ENCODE measurements at regions not wholly inside any gene's neighbourhood (a gene's known extent, or its start where the extent isn't known, plus 50 kb on each side); places are given as distances from the start of the nearest gene placed in this dataset.

DNA sequence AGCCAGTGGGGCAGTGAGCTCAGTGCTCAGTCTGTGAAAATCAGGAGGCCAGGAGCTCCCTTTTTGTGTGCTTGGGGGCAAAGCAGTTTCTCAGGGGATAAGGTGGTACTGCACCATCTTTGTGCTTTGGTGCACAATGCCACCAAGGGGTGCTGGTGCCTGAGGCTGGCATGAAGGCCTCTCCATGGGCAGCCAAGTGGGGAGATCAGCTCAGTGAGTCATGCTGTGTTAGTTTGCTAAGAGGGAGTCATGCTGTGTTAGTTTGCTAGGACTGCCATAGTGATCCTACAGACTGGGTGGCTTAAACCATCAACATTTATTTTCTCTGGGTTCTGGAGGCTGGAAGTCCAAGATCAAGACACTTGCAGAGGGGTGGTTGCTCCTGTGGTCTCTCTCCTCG is 428.1 kb downstream of the PRDM2 start:
- DNase-seq (ENCODE audit: low read depth, low spot score) (no peak), FAIRE-seq (no peak)
- Histone ChIP-seq H3K36me3 (ENCODE audit: control insufficient read depth in 2 of 2, extremely low read depth in 1 of 2, insufficient read depth in 2 of 2, low read length in 2 of 2) (no peaks in the 10 kb centered on the region), H3K27me3 (ENCODE audit: control insufficient read depth, extremely low read depth, insufficient read depth, low read length) (no peaks in the 10 kb centered on the region), H3K27ac (ENCODE audit: control insufficient read depth, insufficient read depth, low read length) (no peak overlapping the region), H3K9me3 (ENCODE audit: control insufficient read depth, low read depth, low read length) (no peaks in the 10 kb centered on the region), H3K4me3 (ENCODE audit: control insufficient read depth in 2 of 3, extremely low read depth in 1 of 3, insufficient read depth in 2 of 3, low read depth in 1 of 3, low read length in 3 of 3) (no peak overlapping the region), H3K9me1 (ENCODE audit: control insufficient read depth, extremely low read depth, insufficient read depth, low read length) (no peaks in the 10 kb centered on the region), H3K4me2 (ENCODE audit: control insufficient read depth, extremely low read depth, insufficient read depth, low read depth, low read length) (no peak overlapping the region), H3K4me1 (ENCODE audit: control insufficient read depth, extremely low read depth, insufficient read depth, low read length) (no peaks in the 10 kb centered on the region), H2AFZ (ENCODE audit: control insufficient read depth, low read length) (no peak overlapping the region), H3K79me2 (ENCODE audit: control insufficient read depth, insufficient read depth, low read length) (no peaks in the 10 kb centered on the region), H3K9ac (ENCODE audit: control insufficient read depth, extremely low read depth, insufficient read depth, low read length) (no peak overlapping the region), H4K20me1 (ENCODE audit: control insufficient read depth, extremely low read depth, insufficient read depth, low read length) (no peaks in the 10 kb centered on the region)
- dilution Hi-C loops (cut with MboI; ENCODE audit: extremely low pct_ligation_motif_present, low sequenced_read_pairs), result no loop called here
- TF ChIP-seq, protein P1, sequence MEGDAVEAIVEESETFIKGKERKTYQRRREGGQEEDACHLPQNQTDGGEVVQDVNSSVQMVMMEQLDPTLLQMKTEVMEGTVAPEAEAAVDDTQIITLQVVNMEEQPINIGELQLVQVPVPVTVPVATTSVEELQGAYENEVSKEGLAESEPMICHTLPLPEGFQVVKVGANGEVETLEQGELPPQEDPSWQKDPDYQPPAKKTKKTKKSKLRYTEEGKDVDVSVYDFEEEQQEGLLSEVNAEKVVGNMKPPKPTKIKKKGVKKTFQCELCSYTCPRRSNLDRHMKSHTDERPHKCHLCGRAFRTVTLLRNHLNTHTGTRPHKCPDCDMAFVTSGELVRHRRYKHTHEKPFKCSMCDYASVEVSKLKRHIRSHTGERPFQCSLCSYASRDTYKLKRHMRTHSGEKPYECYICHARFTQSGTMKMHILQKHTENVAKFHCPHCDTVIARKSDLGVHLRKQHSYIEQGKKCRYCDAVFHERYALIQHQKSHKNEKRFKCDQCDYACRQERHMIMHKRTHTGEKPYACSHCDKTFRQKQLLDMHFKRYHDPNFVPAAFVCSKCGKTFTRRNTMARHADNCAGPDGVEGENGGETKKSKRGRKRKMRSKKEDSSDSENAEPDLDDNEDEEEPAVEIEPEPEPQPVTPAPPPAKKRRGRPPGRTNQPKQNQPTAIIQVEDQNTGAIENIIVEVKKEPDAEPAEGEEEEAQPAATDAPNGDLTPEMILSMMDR (optimal IDR thresholded peaks at IDR 0.05 in 1 of 3, IDR thresholded peaks at IDR 0.05 in 1 of 3, conservative IDR thresholded peaks at IDR 0.05 in 1 of 3; ENCODE audit: extremely low read depth in 1 of 3, insufficient read depth in 2 of 3, low read length in 3 of 3), result peak in 1 of 3 experiments; percentile 26
- no peak for TF ChIP-seq EZH2 (IDR thresholded peaks at IDR 0.05; ENCODE audit: low read length)

DNA sequence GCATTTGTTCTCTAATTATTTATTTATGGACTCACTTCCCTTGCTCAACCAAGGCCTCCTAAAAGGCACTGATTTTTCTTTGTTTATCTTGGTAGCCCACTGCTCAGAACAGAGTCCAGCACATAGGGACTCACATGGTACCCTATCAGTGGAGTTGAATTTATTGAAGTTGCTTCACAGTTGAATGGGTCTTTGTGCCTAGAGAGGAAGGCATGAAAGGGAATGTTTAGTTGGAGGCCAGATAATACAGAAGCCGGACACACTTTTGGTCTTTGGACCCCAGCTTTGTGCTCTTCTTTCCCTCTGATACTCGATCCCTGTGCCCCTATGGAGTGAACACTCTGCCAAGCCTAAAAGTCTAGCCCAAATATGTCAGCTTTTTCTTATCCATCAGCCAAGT is 429.0 kb downstream of the PRDM2 start:
- H3K9me1 ChIP-seq (ENCODE audit: control insufficient read depth, extremely low read depth, insufficient read depth, low read length), result no peaks in the 10 kb centered on the region
- H3K4me2 ChIP-seq (ENCODE audit: control insufficient read depth, extremely low read depth, insufficient read depth, low read depth, low read length), result no peak overlapping the region
- no peak overlapping the region for H3K27ac ChIP-seq (ENCODE audit: control insufficient read depth, insufficient read depth, low read length)
- no peak overlapping the region for H3K4me3 ChIP-seq (ENCODE audit: control insufficient read depth in 2 of 3, extremely low read depth in 1 of 3, insufficient read depth in 2 of 3, low read depth in 1 of 3, low read length in 3 of 3)
- no peaks in the 10 kb centered on the region for H3K9me3 ChIP-seq (ENCODE audit: control insufficient read depth, low read depth, low read length)
- no peak overlapping the region for H2AFZ ChIP-seq (ENCODE audit: control insufficient read depth, low read length)
- TF ChIP-seq, protein P1 (optimal IDR thresholded peaks at IDR 0.05 in 1 of 3, IDR thresholded peaks at IDR 0.05 in 1 of 3, conservative IDR thresholded peaks at IDR 0.05 in 1 of 3; ENCODE audit: extremely low read depth in 1 of 3, insufficient read depth in 2 of 3, low read length in 3 of 3), result no peak
- no peaks in the 10 kb centered on the region for H3K36me3 ChIP-seq (ENCODE audit: control insufficient read depth in 2 of 2, extremely low read depth in 1 of 2, insufficient read depth in 2 of 2, low read length in 2 of 2)
- H3K27me3 ChIP-seq (ENCODE audit: control insufficient read depth, extremely low read depth, insufficient read depth, low read length), result no peaks in the 10 kb centered on the region
- no peaks in the 10 kb centered on the region for H3K4me1 ChIP-seq (ENCODE audit: control insufficient read depth, extremely low read depth, insufficient read depth, low read length)
- no peaks in the 10 kb centered on the region for H4K20me1 ChIP-seq (ENCODE audit: control insufficient read depth, extremely low read depth, insufficient read depth, low read length)
- FAIRE-seq (no peak), DNase-seq (ENCODE audit: low read depth, low spot score) (no peak)
- no peak overlapping the region for H3K9ac ChIP-seq (ENCODE audit: control insufficient read depth, extremely low read depth, insufficient read depth, low read length)
- H3K79me2 ChIP-seq (ENCODE audit: control insufficient read depth, insufficient read depth, low read length), result no peaks in the 10 kb centered on the region
- dilution Hi-C loops (cut with MboI; ENCODE audit: extremely low pct_ligation_motif_present, low sequenced_read_pairs), result no loop called here
